ENCODE measurements at regions not wholly inside any gene's neighbourhood (a gene's known extent, or its start where the extent isn't known, plus 50 kb on each side); places are given as distances from the start of the nearest gene placed in this dataset.

- TF ChIP-seq, protein P1, sequence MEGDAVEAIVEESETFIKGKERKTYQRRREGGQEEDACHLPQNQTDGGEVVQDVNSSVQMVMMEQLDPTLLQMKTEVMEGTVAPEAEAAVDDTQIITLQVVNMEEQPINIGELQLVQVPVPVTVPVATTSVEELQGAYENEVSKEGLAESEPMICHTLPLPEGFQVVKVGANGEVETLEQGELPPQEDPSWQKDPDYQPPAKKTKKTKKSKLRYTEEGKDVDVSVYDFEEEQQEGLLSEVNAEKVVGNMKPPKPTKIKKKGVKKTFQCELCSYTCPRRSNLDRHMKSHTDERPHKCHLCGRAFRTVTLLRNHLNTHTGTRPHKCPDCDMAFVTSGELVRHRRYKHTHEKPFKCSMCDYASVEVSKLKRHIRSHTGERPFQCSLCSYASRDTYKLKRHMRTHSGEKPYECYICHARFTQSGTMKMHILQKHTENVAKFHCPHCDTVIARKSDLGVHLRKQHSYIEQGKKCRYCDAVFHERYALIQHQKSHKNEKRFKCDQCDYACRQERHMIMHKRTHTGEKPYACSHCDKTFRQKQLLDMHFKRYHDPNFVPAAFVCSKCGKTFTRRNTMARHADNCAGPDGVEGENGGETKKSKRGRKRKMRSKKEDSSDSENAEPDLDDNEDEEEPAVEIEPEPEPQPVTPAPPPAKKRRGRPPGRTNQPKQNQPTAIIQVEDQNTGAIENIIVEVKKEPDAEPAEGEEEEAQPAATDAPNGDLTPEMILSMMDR (IDR thresholded peaks at IDR 0.05), result no peak
- no peak for TF ChIP-seq POLR2A (IDR thresholded peaks at IDR 0.05)
- TF ChIP-seq POLR2AphosphoS5 (IDR thresholded peaks at IDR 0.05), result no peak
Measured at GRCh38 chr19:30112666-30113065, 170.6 kb downstream of the URI1 start.
